ENCODE measurements at regions not wholly inside any gene's neighbourhood (a gene's known extent, or its start where the extent isn't known, plus 50 kb on each side); places are given as distances from the start of the nearest gene placed in this dataset.
"Not testable (repeated sequence)": the region's sequence is repeated elsewhere in the genome, so short reads cannot be mapped to it uniquely, and the experiment has no call there.

GRCh38 chr10:111600772-111601171, 523.9 kb downstream of the ADRA2A start:
- no peak for DNase-seq

GRCh38 chr10:111612273-111612672, 535.4 kb downstream of the ADRA2A start:
- DNase-seq = no peak

GRCh38 chr10:111634191-111634590, 549.4 kb downstream of the GPAM start:
- DNase-seq = no peak

GRCh38 chr10:111646021-111646420, 537.5 kb downstream of the GPAM start:
- DNase-seq = no peak

- DNase-seq = no peak
Measured at GRCh38 chr10:111648046-111648445, 535.5 kb downstream of the GPAM start.

GRCh38 chr10:111649080-111649479, 534.5 kb downstream of the GPAM start:
- not testable (repeated sequence) for DNase-seq

- DNase-seq = no peak
Measured at GRCh38 chr10:111650088-111650487, 533.5 kb downstream of the GPAM start.

- DNase-seq = no peak
Measured at GRCh38 chr10:111656066-111656465, 527.5 kb downstream of the GPAM start.

- DNase-seq = no peak
Measured at GRCh38 chr10:111677759-111678158, 505.8 kb downstream of the GPAM start.

- no peak for DNase-seq
Measured at GRCh38 chr10:111686796-111687195, 496.8 kb downstream of the GPAM start.

- no peak for DNase-seq
Measured at GRCh38 chr10:111698711-111699110, 484.9 kb downstream of the GPAM start.

- peak; percentile 13 for DNase-seq
Measured at GRCh38 chr10:111703986-111704385, 479.6 kb downstream of the GPAM start.

- DNase-seq = peak; percentile 8
Measured at GRCh38 chr10:111705021-111705420, 478.5 kb downstream of the GPAM start.

- DNase-seq = no peak
Measured at GRCh38 chr10:111706331-111706730, 477.2 kb downstream of the GPAM start.

- no peak for DNase-seq
Measured at GRCh38 chr10:111707076-111707475, 476.5 kb downstream of the GPAM start.

GRCh38 chr10:111709603-111710002, 474.0 kb downstream of the GPAM start:
- no peak for DNase-seq

GRCh38 chr10:111716032-111716431, 467.5 kb downstream of the GPAM start:
- DNase-seq = no peak

- no peak for DNase-seq
Measured at GRCh38 chr10:111724121-111724520, 459.4 kb downstream of the GPAM start.

GRCh38 chr10:111725050-111725449, 458.5 kb downstream of the GPAM start:
- no peak for DNase-seq

GRCh38 chr10:111732166-111732785, 451.3 kb downstream of the GPAM start:
- no peak for DNase-seq

GRCh38 chr10:111739125-111739873, 444.3 kb downstream of the GPAM start:
- DNase-seq = no peak

GRCh38 chr10:111739874-111740139, 443.8 kb downstream of the GPAM start:
- no peak for DNase-seq

- no peak for DNase-seq
Measured at GRCh38 chr10:111745982-111746381, 437.6 kb downstream of the GPAM start.

GRCh38 chr10:111747751-111748150, 435.8 kb downstream of the GPAM start:
- DNase-seq = peak; percentile 4

GRCh38 chr10:111748184-111748583, 435.4 kb downstream of the GPAM start:
- no peak for DNase-seq
